Osteoblast (primary cell): ENCODE measurements at regions not wholly inside any gene's neighbourhood (a gene's known extent, or its start where the extent isn't known, plus 50 kb on each side); places are given as distances from the start of the nearest gene placed in this dataset.
"Not testable (repeated sequence)": the region's sequence is repeated elsewhere in the genome, so short reads cannot be mapped to it uniquely, and the experiment has no call there.

Experiments used
- DNase-seq: peaks from one replicate; pipeline ENCODE4 v3.0.0; 2011; ENCODE audit warnings: low spot score, mixed read lengths; ENCODE audit not compliant: insufficient read length; ENCODE audit errors: missing footprints
- H2AFZ ChIP-seq: 2 replicates; pipeline ENCODE4 v1.6.0; 2011; ENCODE audit warnings: mild to moderate bottlenecking, low read length
- H3K27ac ChIP-seq: 2 replicates; pipeline ENCODE4 v1.5.1; 2011; ENCODE audit warnings: mild to moderate bottlenecking, low read depth, low read length, moderate library complexity
- H3K27me3 ChIP-seq: 2 replicates; pipeline ENCODE4 v1.6.0; 2012; ENCODE audit warnings: mild to moderate bottlenecking, control low read depth, inconsistent platforms, low read length, moderate library complexity; ENCODE audit not compliant: insufficient read depth
- H3K36me3 ChIP-seq: 2 replicates; pipeline ENCODE4 v1.5.1; 2011; ENCODE audit warnings: mild to moderate bottlenecking, low read length, control low read depth, moderate library complexity; ENCODE audit not compliant: insufficient read depth
- H3K4me1 ChIP-seq: 2 replicates; pipeline ENCODE4 v1.5.1; 2011; ENCODE audit warnings: mild to moderate bottlenecking, low read length, control low read depth, moderate library complexity; ENCODE audit not compliant: insufficient read depth
- H3K4me2 ChIP-seq: 2 replicates; pipeline ENCODE4 v1.6.0; 2011; ENCODE audit warnings: mild to moderate bottlenecking, low read length; ENCODE audit not compliant: insufficient read depth
- H3K4me3 ChIP-seq: fragments of 200-600 bp; sonication (generic); 3 replicates; pipeline ENCODE4 v1.5.1; 2012; ENCODE audit warnings: mild to moderate bottlenecking, low read length, inconsistent platforms; ENCODE audit not compliant: insufficient read depth
- H3K79me2 ChIP-seq: 2 replicates; pipeline ENCODE4 v1.6.0; 2012; ENCODE audit warnings: mild to moderate bottlenecking, low read length, control low read depth, inconsistent platforms; ENCODE audit not compliant: insufficient read depth
- H3K9me3 ChIP-seq: 2 replicates; pipeline ENCODE4 v1.5.1; 2011; ENCODE audit warnings: low read depth, low read length, control low read depth
- H4K20me1 ChIP-seq: 2 replicates; pipeline ENCODE4 v1.6.0; 2012; ENCODE audit warnings: mild to moderate bottlenecking, low read length, control low read depth; ENCODE audit not compliant: insufficient read depth
- CTCF ChIP-seq: IDR thresholded peaks from 2 replicates; pipeline ENCODE4 v1.5.1; 2011; ENCODE audit warnings: mild to moderate bottlenecking, low read depth, low read length, moderate library complexity; ENCODE audit errors: extremely low read depth

- Histone ChIP-seq H3K27ac (no peak overlapping the region), H4K20me1 (no peaks in the 10 kb centered on the region), H3K9me3 (no peaks in the 10 kb centered on the region), H3K36me3 (no peaks in the 10 kb centered on the region), H3K4me3 (no peak overlapping the region), H2AFZ (no peak overlapping the region), H3K27me3 (no peaks in the 10 kb centered on the region), H3K4me1 (peaks cover 4% of the 10 kb centered on the region), H3K79me2 (no peaks in the 10 kb centered on the region), H3K4me2 (no peak overlapping the region)
- no peak for TF ChIP-seq CTCF
- DNase-seq = no peak
Measured at GRCh38 chr4:123676890-123677229, 280.3 kb downstream of the SPRY1 start.

- Histone ChIP-seq H3K4me3 (no peak overlapping the region), H3K36me3 (no peaks in the 10 kb centered on the region), H3K27ac (no peak overlapping the region), H3K4me1 (no peaks in the 10 kb centered on the region), H3K79me2 (no peaks in the 10 kb centered on the region), H3K27me3 (no peaks in the 10 kb centered on the region), H3K4me2 (no peak overlapping the region), H2AFZ (no peak overlapping the region), H4K20me1 (no peaks in the 10 kb centered on the region), H3K9me3 (no peaks in the 10 kb centered on the region)
- DNase-seq = no peak
- no peak for TF ChIP-seq CTCF
Measured at GRCh38 chr4:123682931-123683330, 286.3 kb downstream of the SPRY1 start.

- not testable (repeated sequence) for H3K4me3 ChIP-seq, DNase-seq, H3K27ac ChIP-seq, H3K4me2 ChIP-seq, H3K9me3 ChIP-seq, H3K79me2 ChIP-seq, H2AFZ ChIP-seq, H3K36me3 ChIP-seq, H3K27me3 ChIP-seq, H3K4me1 ChIP-seq, H4K20me1 ChIP-seq
Measured at GRCh38 chr4:123684937-123685336, 288.3 kb downstream of the SPRY1 start.

- H2AFZ ChIP-seq, H3K27ac ChIP-seq, H3K4me2 ChIP-seq, H3K79me2 ChIP-seq, H4K20me1 ChIP-seq, H3K27me3 ChIP-seq, H3K4me3 ChIP-seq, DNase-seq, H3K9me3 ChIP-seq, H3K36me3 ChIP-seq: not testable (repeated sequence)
- H3K4me1 ChIP-seq = peaks cover 12% of the 10 kb centered on the region
Measured at GRCh38 chr4:123695531-123695930, 298.9 kb downstream of the SPRY1 start.

GRCh38 chr4:123696687-123697086 is 300.1 kb downstream of the SPRY1 start:
- Histone ChIP-seq H3K9me3 (no peaks in the 10 kb centered on the region), H2AFZ (peak overlapping the region; percentile 24), H3K79me2 (no peaks in the 10 kb centered on the region), H3K36me3 (no peaks in the 10 kb centered on the region), H4K20me1 (no peaks in the 10 kb centered on the region), H3K27ac (no peak overlapping the region), H3K4me1 (peaks cover 24% of the 10 kb centered on the region), H3K4me3 (no peak overlapping the region), H3K27me3 (no peaks in the 10 kb centered on the region), H3K4me2 (no peak overlapping the region)
- DNase-seq = no peak
- no peak for TF ChIP-seq CTCF
